GM12874 (cell line): ENCODE measurements at regions not wholly inside any gene's neighbourhood (a gene's known extent, or its start where the extent isn't known, plus 50 kb on each side); places are given as distances from the start of the nearest gene placed in this dataset.

Source experiments
- TF ChIP-seq, protein P1 (sequence below): IDR thresholded peaks from 2 replicates; pipeline ENCODE4 v1.5.1; 2011; ENCODE audit warnings: low read depth, mild to moderate bottlenecking, control low read depth, low read length, moderate library complexity; ENCODE audit not compliant: insufficient read depth

- TF ChIP-seq, protein P1, sequence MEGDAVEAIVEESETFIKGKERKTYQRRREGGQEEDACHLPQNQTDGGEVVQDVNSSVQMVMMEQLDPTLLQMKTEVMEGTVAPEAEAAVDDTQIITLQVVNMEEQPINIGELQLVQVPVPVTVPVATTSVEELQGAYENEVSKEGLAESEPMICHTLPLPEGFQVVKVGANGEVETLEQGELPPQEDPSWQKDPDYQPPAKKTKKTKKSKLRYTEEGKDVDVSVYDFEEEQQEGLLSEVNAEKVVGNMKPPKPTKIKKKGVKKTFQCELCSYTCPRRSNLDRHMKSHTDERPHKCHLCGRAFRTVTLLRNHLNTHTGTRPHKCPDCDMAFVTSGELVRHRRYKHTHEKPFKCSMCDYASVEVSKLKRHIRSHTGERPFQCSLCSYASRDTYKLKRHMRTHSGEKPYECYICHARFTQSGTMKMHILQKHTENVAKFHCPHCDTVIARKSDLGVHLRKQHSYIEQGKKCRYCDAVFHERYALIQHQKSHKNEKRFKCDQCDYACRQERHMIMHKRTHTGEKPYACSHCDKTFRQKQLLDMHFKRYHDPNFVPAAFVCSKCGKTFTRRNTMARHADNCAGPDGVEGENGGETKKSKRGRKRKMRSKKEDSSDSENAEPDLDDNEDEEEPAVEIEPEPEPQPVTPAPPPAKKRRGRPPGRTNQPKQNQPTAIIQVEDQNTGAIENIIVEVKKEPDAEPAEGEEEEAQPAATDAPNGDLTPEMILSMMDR = no peak
Observed at GRCh38 chr12:89194683-89195082, 157.6 kb downstream of the DUSP6 start.

GRCh38 chr12:89192429-89192828 lies 159.9 kb downstream of the DUSP6 start:
- TF ChIP-seq, protein P1 = no peak

- TF ChIP-seq, protein P1 = no peak
Observed at GRCh38 chr12:89189448-89189847, 162.9 kb downstream of the DUSP6 start.

DNA sequence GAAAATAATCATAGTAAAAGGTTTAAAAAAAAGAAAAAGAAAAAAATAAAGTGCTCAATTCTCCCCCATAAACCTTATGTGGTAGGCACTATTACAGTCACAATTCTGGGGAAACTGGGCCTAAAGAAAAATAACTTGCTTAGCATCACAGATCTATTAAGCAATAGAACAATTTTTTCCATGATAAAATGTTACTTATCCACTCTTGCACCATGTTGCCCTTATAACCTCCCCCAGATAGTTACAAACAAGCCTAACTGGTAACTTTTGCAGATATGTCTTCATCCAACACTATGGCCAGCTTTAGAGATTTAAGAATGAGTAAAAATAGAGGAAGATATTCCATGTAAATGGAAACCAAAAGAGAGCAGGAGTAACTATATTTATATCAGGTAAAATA lies 164.8 kb downstream of the DUSP6 start:
- TF ChIP-seq, protein P1 = no peak

DNA sequence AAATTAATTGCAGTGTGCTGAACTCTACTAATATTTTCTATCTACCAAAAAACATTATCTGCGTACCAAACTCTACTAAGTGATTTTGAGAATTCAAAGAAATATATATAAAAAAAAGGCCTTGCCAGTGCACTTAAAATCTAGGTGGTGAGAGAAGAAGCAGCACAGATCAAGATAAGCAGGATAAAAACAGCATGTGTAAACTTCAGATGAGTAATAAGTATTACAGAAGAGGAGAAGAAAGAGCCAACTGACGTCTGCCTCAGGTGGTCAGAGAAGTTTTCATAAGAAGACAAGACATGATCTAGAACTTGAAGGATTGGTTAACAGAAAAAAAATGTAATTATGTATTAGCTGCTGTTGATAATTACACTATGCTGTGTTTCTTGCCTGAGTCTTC lies 166.4 kb downstream of the DUSP6 start:
- TF ChIP-seq, protein P1 = no peak

GRCh38 chr12:89185181-89185580 lies 167.1 kb downstream of the DUSP6 start:
- TF ChIP-seq, protein P1 = no peak

DNA sequence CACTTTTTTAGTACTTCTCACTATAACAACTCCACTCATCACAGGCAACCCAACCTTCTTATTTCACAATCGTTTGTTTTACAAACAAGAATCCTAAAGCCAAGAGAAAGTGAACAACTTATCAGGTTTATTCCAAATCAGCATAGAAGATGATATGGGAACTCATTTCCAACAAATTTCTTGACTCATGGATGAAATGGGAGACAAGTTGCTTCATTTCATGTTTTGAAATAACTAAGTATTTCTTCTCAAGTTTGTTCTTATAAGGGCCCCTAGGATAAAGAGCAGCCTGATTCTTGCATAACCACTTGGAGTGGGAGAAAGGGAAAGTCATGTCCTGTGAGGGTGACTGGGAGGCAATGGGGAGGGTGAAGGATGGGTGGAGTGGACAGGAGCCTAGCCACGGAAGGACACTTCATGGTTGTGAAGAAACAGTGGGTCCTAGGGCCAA lies 168.3 kb downstream of the DUSP6 start:
- TF ChIP-seq, protein P1 = no peak
